ENCODE measurements at regions not wholly inside any gene's neighbourhood (a gene's known extent, or its start where the extent isn't known, plus 50 kb on each side); places are given as distances from the start of the nearest gene placed in this dataset.

GRCh38 chr2:2877427-2877826, 500.2 kb downstream of the EIPR1 start:
- DNase-seq (ENCODE audit: extremely low read depth in 1 of 2, low read depth in 1 of 2): no peak

DNA sequence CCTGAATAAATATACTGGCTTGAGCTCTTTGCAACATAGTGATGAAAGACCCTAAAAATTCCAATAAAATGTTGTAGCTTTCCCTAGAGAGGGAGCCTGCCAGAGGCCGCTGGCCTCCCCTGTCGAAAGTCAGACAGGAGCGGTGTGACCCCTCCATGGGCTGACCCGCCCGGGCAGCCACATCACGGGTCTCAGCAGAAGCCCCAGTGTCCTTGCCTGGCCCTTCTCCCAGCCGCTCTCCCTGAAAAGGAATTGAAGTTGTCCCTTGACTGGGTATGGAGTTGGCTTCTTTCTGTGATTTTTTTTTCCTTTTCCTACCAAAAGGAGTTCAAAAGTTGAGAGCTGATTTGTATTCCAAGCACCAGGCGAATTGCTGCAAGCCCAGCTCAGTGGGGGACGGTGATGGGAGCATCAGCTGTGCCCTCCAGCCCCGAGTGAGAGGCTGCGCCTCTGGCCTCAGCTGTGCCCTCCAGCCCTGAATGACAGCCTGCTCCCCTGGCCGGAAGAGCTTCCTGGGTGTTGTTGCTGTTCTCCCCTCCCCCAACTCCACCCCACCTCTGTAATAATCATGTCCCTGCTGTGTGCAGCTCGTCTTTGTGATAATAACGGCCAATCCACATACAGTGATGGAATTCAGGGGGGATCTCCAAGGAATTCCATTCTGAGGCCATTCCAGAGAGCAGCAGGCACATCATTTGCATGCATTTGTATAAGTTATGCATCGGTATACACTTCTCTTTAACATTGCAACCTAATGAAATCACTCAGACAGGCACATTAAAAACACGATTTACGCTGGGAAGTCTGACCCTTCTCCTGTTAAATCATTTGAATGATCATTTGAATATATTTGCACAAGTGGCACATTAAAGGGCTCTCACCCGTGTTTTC, 501.0 kb downstream of the EIPR1 start:
- DNase-seq (ENCODE audit: extremely low read depth in 1 of 2, low read depth in 1 of 2): no peak

GRCh38 chr2:2875831-2876230, 501.8 kb downstream of the EIPR1 start:
- no peak for DNase-seq (ENCODE audit: extremely low read depth in 1 of 2, low read depth in 1 of 2)

DNA sequence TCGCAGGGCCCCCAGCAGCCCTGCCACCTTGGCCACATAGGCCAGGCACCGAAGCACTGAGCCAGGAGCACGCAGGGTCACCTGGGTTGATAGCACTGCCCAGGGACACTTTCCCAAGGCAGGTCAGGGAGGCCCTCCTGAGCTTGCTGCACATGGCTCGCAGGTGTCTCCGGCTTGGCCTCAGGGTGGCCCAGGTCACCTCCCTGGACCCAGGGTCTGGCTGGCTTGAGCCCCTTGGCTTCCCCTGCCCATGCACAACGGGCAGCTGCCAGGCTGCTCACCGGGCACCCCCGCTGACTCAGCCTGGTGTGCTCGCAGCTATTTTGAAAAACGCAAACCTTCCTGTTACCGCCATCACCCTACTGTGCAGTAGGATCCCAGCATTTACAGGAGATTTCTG, 502.3 kb downstream of the EIPR1 start:
- no peak for DNase-seq (ENCODE audit: extremely low read depth in 1 of 2, low read depth in 1 of 2)

- no peak for DNase-seq (ENCODE audit: extremely low read depth in 1 of 2, low read depth in 1 of 2)
Measured at GRCh38 chr2:2874805-2875204, 502.8 kb downstream of the EIPR1 start.

- no peak for DNase-seq (ENCODE audit: extremely low read depth in 1 of 2, low read depth in 1 of 2)
Measured at GRCh38 chr2:2874341-2874740, 503.3 kb downstream of the EIPR1 start.

DNA sequence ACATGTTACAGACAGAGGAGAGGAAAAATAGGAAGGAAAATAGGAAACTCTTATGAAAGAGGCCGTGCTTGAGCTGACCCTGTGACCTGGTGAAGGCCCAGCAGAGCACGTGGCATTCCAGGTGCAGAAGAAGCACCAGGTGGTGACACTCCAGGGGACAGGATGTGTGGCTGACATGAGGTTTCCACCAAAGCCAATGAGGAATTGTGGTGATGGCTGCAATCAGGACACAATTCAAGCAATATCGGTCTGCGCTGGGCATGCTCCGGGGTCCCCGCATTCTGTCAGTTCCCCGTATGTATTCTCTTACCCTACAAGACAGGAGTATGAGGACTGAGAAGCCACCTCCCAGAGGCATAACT, 504.2 kb downstream of the EIPR1 start:
- DNase-seq (ENCODE audit: extremely low read depth in 1 of 2, low read depth in 1 of 2): no peak

DNA sequence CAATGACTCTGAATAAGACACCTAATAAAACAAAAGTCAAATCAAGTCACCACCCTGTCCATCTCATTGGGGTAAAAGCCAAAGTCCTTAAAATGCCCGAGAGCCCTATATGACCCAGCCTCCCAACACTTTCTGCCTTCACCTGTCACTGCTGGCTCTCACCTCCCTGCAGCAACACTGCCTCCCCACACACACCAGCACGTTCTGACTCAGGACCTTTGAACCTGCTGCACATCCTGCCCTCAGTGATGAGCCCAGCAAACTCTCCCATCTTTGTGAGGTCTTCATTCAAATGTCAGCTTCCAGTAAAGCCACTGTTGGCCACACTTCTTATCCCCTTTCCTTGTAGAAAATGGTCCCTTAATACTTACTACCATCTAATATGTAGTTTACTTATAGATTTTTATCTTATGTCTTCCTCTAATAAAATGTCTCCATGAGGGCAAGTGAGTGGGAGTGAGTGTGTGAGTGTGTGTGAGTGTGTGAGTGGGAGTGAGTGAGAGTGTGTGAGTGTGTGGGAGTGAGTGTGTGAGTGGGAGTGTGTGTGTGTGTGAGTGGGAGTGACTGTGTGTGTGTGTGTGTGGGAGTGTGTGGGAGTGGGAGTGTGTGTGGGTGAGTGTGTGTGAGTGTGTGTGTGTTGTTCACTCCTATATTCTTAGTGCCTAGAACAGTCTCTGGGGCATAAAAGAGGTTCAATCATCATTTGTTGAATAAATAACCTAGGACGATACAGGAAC, 504.7 kb downstream of the EIPR1 start:
- DNase-seq (ENCODE audit: extremely low read depth in 1 of 2, low read depth in 1 of 2): no peak

DNA sequence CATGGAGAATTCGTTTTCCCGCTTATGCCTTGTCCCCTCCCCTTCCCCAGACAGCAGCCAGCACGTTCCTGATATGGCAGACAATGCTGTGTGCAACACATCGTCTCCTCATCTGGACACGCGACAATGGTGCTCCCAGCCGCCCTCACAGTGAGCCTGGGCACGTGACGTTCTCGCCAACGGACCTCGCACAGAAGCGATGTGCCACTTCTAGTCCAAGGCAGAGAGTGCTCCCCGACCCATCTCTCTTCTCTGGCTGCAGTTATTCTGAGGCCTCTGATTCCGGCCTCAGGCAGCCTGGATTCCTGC, 505.4 kb downstream of the EIPR1 start:
- no peak for DNase-seq (ENCODE audit: extremely low read depth in 1 of 2, low read depth in 1 of 2)

DNA sequence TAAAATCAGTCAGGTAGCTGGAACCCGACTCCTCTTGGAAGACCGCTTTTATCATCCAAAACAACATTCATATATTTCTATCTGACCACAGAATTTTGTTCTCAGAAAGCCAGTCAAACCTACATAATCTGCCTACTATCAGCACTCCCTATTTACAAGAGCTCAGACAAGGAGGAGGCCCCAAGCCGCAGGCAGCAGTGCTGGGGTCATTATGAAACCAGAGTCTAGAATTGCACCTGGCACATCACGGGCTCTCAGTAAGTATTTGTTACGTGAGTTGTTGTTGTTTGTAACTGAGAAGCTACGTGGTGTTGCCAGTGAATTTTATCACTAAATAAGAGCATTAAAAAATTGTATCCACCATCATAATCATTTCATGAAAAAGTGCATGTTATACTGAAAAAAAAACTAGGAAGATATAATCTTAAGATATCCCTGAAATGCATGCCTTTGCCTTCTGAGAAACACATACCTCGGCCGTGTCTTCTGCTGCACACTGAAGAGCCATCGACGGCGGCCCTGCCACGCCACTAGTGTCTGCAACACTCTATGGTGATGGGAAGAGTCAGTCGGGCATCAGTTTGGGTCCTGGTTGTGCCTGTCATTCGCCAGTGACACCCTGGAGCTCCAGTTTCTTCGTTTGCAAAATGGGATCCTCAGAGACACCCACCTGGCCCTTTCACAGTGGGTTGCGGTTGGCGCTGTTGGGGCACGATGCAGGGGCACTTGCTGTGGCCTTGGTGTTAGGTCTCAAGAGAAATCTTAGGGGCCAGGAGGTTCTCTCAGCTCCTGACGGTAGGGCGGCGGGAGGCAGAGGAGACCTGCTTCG, 505.9 kb downstream of the EIPR1 start:
- DNase-seq (ENCODE audit: extremely low read depth in 1 of 2, low read depth in 1 of 2): no peak

GRCh38 chr2:2870106-2870505, 507.5 kb downstream of the EIPR1 start:
- DNase-seq (ENCODE audit: extremely low read depth in 1 of 2, low read depth in 1 of 2): no peak

DNA sequence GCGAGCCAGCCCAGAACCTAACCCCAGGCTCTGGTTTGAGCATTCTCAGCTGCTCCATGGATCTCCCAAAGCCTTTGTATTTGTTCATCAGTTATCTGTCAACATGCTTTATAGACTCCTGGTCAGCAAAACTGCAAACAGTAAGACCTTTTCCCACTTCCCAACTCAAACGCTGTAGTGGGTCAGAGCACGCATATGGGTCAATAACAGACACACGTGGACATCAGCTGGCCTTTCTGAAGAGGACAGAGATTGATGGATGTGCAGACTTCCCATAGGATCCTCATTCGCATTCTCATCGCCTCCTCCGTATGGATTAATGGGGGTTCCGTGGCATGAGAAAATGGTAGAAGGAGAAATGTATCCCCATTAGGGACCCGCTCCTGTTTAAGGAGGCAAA, 508.1 kb downstream of the EIPR1 start:
- DNase-seq (ENCODE audit: extremely low read depth in 1 of 2, low read depth in 1 of 2): no peak

- DNase-seq (ENCODE audit: extremely low read depth in 1 of 2, low read depth in 1 of 2): no peak
Measured at GRCh38 chr2:2868085-2868484, 509.5 kb downstream of the EIPR1 start.

GRCh38 chr2:2867397-2867979, 510.1 kb downstream of the EIPR1 start:
- no peak for DNase-seq (ENCODE audit: extremely low read depth in 1 of 2, low read depth in 1 of 2)

- no peak for DNase-seq (ENCODE audit: extremely low read depth in 1 of 2, low read depth in 1 of 2)
Measured at GRCh38 chr2:2866459-2866858, 511.2 kb downstream of the EIPR1 start.

GRCh38 chr2:2862386-2862785, 515.2 kb downstream of the EIPR1 start:
- no peak for DNase-seq (ENCODE audit: extremely low read depth in 1 of 2, low read depth in 1 of 2)

GRCh38 chr2:2861666-2862240, 515.9 kb downstream of the EIPR1 start:
- no peak for DNase-seq (ENCODE audit: extremely low read depth in 1 of 2, low read depth in 1 of 2)

GRCh38 chr2:2860589-2861300, 516.9 kb downstream of the EIPR1 start:
- no peak for DNase-seq (ENCODE audit: extremely low read depth in 1 of 2, low read depth in 1 of 2)

DNA sequence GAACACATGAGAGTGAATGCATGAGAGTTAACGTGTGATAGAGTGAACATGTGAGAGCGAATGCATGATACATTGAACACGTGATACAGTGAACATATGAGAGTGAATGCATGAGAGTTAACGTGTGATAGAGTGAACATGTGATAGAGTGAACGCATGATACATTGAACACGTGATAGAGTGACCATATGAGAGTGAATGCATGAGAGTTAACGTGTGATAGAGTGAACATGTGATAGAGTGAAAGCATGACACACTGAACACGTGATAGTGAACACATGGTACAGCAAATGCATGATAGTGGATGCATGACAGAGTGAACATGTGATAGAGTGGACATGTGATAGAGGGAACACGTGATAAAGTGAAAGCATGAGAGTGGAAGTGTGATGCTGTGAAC, 517.9 kb downstream of the EIPR1 start:
- DNase-seq (ENCODE audit: extremely low read depth in 1 of 2, low read depth in 1 of 2): no peak

GRCh38 chr2:2859164-2859563, 518.5 kb downstream of the EIPR1 start:
- no peak for DNase-seq (ENCODE audit: extremely low read depth in 1 of 2, low read depth in 1 of 2)

All from stimulated activated CD8-positive, alpha-beta memory T cell treated with anti-CD3 and anti-CD28 coated beads, Interleukin-7, amount 100 ng/mL, for 48 hours (primary cell).